KMS-11 (cell line): ENCODE measurements at regions not wholly inside any gene's neighbourhood (a gene's known extent, or its start where the extent isn't known, plus 50 kb on each side); places are given as distances from the start of the nearest gene placed in this dataset.

Experiments
- H2AFZ ChIP-seq: fragments of 200-600 bp; sonication (generic); 2 replicates; pipeline ENCODE4 v1.6.1; 2016; ENCODE audit warnings: antibody characterized with exemption, mixed run types, low read depth
- H3K27ac ChIP-seq: fragments of 200-600 bp; sonication (generic); 2 replicates; pipeline ENCODE4 v1.6.1; 2016; ENCODE audit warnings: mild to moderate bottlenecking, mixed run types
- H3K27me3 ChIP-seq: fragments of 200-600 bp; sonication (generic); 2 replicates; pipeline ENCODE4 v1.6.1; 2017; ENCODE audit warnings: mild to moderate bottlenecking, low read depth, mixed run types, moderate library complexity; ENCODE audit not compliant: insufficient read depth
- H3K36me3 ChIP-seq: fragments of 200-600 bp; sonication (generic); 2 replicates; pipeline ENCODE4 v1.6.1; 2017; ENCODE audit warnings: mild to moderate bottlenecking, mixed run types; ENCODE audit not compliant: insufficient read depth
- H3K4me1 ChIP-seq: fragments of 200-600 bp; sonication (generic); 2 replicates; pipeline ENCODE4 v1.6.1; 2016; ENCODE audit warnings: mild to moderate bottlenecking, low read depth, mixed run types; ENCODE audit not compliant: poor library complexity, severe bottlenecking
- H3K4me2 ChIP-seq: fragments of 200-600 bp; sonication (generic); 2 replicates; pipeline ENCODE4 v1.7.0; 2016; ENCODE audit warnings: mild to moderate bottlenecking, mixed run types
- H3K4me3 ChIP-seq: fragments of 200-600 bp; sonication (generic); IDR thresholded peaks from 2 replicates; pipeline ENCODE4 v1.6.1; 2017; ENCODE audit warnings: low read depth, low read length, mixed read lengths; ENCODE audit not compliant: insufficient read depth
- H3K79me2 ChIP-seq: fragments of 200-600 bp; sonication (generic); 2 replicates; pipeline ENCODE4 v1.6.1; 2016; ENCODE audit warnings: low read depth, mixed run types; ENCODE audit not compliant: insufficient read depth
- H3K9ac ChIP-seq: fragments of 200-600 bp; sonication (generic); 2 replicates; pipeline ENCODE4 v1.6.1; 2016; ENCODE audit warnings: mild to moderate bottlenecking, mixed run types
- H4K20me1 ChIP-seq: fragments of 200-600 bp; sonication (generic); 2 replicates; pipeline ENCODE4 v1.6.1; 2016; ENCODE audit warnings: mild to moderate bottlenecking, mixed run types; ENCODE audit not compliant: insufficient read depth
- TF ChIP-seq, protein P1 (sequence below): fragments of 200-600 bp; sonication (generic); conservative IDR thresholded peaks from 2 replicates; pipeline ENCODE4 v1.6.1; 2017; ENCODE audit warnings: low read depth, mild to moderate bottlenecking, antibody characterized with exemption, low read length, moderate library complexity, mixed read lengths

DNA sequence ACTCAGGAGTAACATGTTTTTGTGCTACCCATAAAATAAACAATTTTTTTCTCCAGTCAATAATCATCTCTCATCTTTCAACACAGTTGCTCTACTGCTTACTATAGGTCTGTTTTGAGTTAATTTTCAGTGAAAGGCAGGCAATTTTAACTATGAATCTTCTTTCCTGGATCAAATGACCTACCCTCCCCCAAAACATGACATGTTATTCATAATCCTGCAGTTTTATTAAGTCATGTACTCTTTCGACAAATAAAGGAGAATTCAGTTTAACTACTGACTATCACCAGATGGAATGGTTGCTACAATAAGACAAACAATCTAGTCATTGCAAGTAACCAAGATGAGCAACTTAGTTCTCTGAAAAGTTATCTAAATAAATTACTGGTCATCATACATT lies 106.0 kb upstream of the FAR2 start:
- H2AFZ ChIP-seq: no peak overlapping the region
- H3K27ac ChIP-seq: no peak overlapping the region
- H3K79me2 ChIP-seq: no peaks in the 10 kb centered on the region
- no peaks in the 10 kb centered on the region for H3K36me3 ChIP-seq
- no peak overlapping the region for H3K4me3 ChIP-seq
- H3K4me2 ChIP-seq: no peak overlapping the region
- no peaks in the 10 kb centered on the region for H4K20me1 ChIP-seq
- no peaks in the 10 kb centered on the region for H3K27me3 ChIP-seq
- TF ChIP-seq, protein P1, sequence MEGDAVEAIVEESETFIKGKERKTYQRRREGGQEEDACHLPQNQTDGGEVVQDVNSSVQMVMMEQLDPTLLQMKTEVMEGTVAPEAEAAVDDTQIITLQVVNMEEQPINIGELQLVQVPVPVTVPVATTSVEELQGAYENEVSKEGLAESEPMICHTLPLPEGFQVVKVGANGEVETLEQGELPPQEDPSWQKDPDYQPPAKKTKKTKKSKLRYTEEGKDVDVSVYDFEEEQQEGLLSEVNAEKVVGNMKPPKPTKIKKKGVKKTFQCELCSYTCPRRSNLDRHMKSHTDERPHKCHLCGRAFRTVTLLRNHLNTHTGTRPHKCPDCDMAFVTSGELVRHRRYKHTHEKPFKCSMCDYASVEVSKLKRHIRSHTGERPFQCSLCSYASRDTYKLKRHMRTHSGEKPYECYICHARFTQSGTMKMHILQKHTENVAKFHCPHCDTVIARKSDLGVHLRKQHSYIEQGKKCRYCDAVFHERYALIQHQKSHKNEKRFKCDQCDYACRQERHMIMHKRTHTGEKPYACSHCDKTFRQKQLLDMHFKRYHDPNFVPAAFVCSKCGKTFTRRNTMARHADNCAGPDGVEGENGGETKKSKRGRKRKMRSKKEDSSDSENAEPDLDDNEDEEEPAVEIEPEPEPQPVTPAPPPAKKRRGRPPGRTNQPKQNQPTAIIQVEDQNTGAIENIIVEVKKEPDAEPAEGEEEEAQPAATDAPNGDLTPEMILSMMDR: no peak
- H3K9ac ChIP-seq: no peak overlapping the region
- peaks cover 20% of the 10 kb centered on the region for H3K4me1 ChIP-seq

DNA sequence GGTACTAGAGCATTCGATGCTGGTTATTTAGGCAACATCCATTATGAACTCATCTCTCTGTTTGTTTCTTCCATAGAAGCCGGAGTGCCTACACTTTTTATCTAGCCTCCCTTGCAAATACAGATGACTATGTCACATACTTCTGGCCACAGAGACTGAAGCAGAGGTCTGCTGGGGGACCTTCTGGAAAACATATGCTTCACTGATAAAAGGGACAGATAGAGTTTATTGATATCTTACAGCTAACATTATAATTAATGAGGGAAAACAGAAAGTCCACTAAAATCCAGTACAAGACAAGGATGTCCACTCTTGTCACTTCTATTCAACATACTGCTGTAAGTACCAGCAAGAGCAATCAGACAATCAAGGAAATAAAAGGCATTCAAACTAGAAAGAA lies 104.3 kb upstream of the FAR2 start:
- no peak overlapping the region for H3K4me2 ChIP-seq
- no peak overlapping the region for H3K9ac ChIP-seq
- no peaks in the 10 kb centered on the region for H4K20me1 ChIP-seq
- no peak overlapping the region for H2AFZ ChIP-seq
- H3K36me3 ChIP-seq: no peaks in the 10 kb centered on the region
- no peaks in the 10 kb centered on the region for H3K79me2 ChIP-seq
- no peak overlapping the region for H3K4me3 ChIP-seq
- peaks cover 20% of the 10 kb centered on the region for H3K4me1 ChIP-seq
- TF ChIP-seq, protein P1: no peak
- no peak overlapping the region for H3K27ac ChIP-seq
- no peaks in the 10 kb centered on the region for H3K27me3 ChIP-seq

DNA sequence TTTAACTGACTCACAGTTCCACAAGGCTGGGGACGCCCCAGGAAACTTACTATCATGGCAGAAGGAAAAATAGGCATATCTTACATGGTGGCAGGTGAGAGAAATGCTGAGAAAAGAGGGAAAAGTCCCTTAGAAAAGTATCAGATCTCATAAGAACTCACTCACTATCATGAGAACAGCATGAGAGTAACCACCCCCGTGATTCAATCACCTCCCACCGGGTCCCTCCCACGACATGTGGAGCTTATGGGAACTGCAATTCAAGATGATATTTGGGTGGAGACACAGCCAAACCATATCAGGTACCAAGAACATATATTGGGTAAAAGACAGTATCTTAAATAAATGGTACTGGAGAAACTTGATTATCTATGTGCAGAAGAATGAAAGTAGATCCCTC lies 100.3 kb upstream of the FAR2 start:
- no peaks in the 10 kb centered on the region for H3K36me3 ChIP-seq
- no peaks in the 10 kb centered on the region for H3K27me3 ChIP-seq
- no peaks in the 10 kb centered on the region for H3K79me2 ChIP-seq
- H3K9ac ChIP-seq: no peak overlapping the region
- H4K20me1 ChIP-seq: no peaks in the 10 kb centered on the region
- H3K4me1 ChIP-seq: no peaks in the 10 kb centered on the region
- H2AFZ ChIP-seq: no peak overlapping the region
- no peak overlapping the region for H3K27ac ChIP-seq
- TF ChIP-seq, protein P1: no peak
- no peak overlapping the region for H3K4me2 ChIP-seq
- no peak overlapping the region for H3K4me3 ChIP-seq

DNA sequence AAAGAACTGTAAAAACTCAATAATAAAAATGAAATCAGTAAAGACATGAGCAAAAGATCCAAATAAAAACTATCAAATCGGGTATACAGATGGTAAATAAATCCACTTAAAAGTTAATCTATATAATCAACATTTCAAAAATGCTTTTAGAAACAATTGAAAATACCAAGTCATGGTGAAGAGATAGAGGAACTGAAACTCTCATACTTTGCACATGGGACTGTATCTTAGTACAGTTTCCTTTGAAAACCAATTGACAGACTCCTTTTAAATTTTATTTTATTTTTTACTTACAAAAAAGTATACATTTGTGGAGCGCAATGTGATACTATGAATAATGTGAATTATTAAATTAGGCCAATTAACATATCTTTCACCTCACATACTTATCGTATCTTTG lies 98.6 kb upstream of the FAR2 start:
- Histone ChIP-seq H3K4me2 (no peak overlapping the region), H4K20me1 (no peaks in the 10 kb centered on the region), H3K4me1 (no peaks in the 10 kb centered on the region), H3K27ac (no peak overlapping the region), H3K27me3 (no peaks in the 10 kb centered on the region), H3K4me3 (no peak overlapping the region), H2AFZ (no peak overlapping the region), H3K9ac (no peak overlapping the region), H3K79me2 (no peaks in the 10 kb centered on the region), H3K36me3 (no peaks in the 10 kb centered on the region)
- TF ChIP-seq, protein P1: no peak

DNA sequence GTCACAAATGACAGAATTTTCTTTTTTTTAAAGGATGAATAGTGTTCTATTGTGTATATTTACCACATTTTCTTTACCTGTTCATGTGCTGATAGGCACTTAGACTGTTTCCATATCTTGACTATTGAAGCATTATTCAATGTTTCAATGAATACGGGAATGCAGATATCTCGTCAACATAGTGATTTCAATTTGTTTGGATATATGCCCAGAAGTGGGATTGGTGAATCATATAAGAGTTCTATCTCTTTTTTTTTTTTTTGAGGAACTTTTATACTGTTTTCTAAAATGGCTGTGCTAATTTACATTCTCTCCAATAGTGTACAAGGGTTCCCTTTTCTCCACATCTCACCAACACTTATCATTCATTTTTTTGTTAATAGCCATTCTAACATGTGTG lies 97.9 kb upstream of the FAR2 start:
- no peak overlapping the region for H3K9ac ChIP-seq
- TF ChIP-seq, protein P1: no peak
- no peaks in the 10 kb centered on the region for H4K20me1 ChIP-seq
- no peaks in the 10 kb centered on the region for H3K4me1 ChIP-seq
- H3K4me2 ChIP-seq: no peak overlapping the region
- H3K36me3 ChIP-seq: no peaks in the 10 kb centered on the region
- no peak overlapping the region for H2AFZ ChIP-seq
- H3K79me2 ChIP-seq: no peaks in the 10 kb centered on the region
- no peak overlapping the region for H3K27ac ChIP-seq
- no peaks in the 10 kb centered on the region for H3K27me3 ChIP-seq
- H3K4me3 ChIP-seq: no peak overlapping the region
